Body of pancreas (tissue), 4 donors: ENCODE measurements at regions not wholly inside any gene's neighbourhood (a gene's known extent, or its start where the extent isn't known, plus 50 kb on each side); places are given as distances from the start of the nearest gene placed in this dataset.

Experiments
- ATAC-seq: fragments of 150-250 bp; one replicate; pipeline ENCODE4 v1.9.1; 2016
- DNase-seq, 4 donors: peaks; one replicate each; pipeline ENCODE4 v3.0.0-alpha.2; 2019
- H3K27ac ChIP-seq, 4 donors: fragments of 200-600 bp; sonication (generic); 1 replicate in 3 of 4; 2 replicates in 1 of 4; pipeline versions ENCODE4 v1.5.1 to v1.6.1; 2016 to 2019; ENCODE audit warnings: mild to moderate bottlenecking in 1 of 4, mixed read lengths in 1 of 4, moderate library complexity in 1 of 4
- H3K27me3 ChIP-seq, 2 donors: fragments of 200-600 bp; sonication (generic); one replicate each; pipeline ENCODE4 v1.6.0; 2016; ENCODE audit warnings: mild to moderate bottlenecking in 1 of 2
- H3K36me3 ChIP-seq, 2 donors: fragments of 200-600 bp; sonication (generic); replicated peaks in 1 of 2; 2 replicates each; pipeline ENCODE4 v1.5.1; 2016; ENCODE audit warnings: low read depth in 2 of 2; ENCODE audit not compliant: insufficient read depth in 1 of 2
- H3K4me1 ChIP-seq: fragments of 200-600 bp; sonication (generic); one replicate; pipeline ENCODE4 v1.6.0; 2016
- H3K4me3 ChIP-seq, 2 donors: fragments of 200-600 bp; sonication (generic); 1 replicate in 1 of 2; 2 replicates in 1 of 2; pipeline ENCODE4 v1.5.1; 2016 to 2019
- H3K9me3 ChIP-seq, 3 donors: fragments of 200-600 bp; sonication (generic); 1 replicate in 2 of 3; 2 replicates in 1 of 3; pipeline ENCODE4 v1.5.1; 2016
- CTCF ChIP-seq, 7 experiments: fragments of 450-650 bp in 4 of 7; fragments of 200-600 bp in 3 of 7; sonication (generic) in 3 of 7; IDR thresholded peaks; one replicate each; pipeline ENCODE4 v1.5.1; 2016 to 2019; ENCODE audit warnings: antibody characterized with exemption in 7 of 7
- POLR2A ChIP-seq, 3 donors: fragments of 450-650 bp; IDR thresholded peaks; one replicate each; pipeline ENCODE4 v1.6.1; 2016; ENCODE audit warnings: antibody characterized with exemption in 3 of 3, mild to moderate bottlenecking in 2 of 3
- WGBS, 2 donors: methylation state at CpG; one replicate each; pipeline ENCODE4 v1.1.5; 2017; 5-methylcytosine and 5-hydroxymethylcytosine counted together
- intact Hi-C: fragments of 100-400 bp; cut with DNase I; formaldehyde crosslinking; loops from one replicate; pipeline ENCODE4 v1.15.1; 2023

GRCh38 chr12:17148706-17149105, 542.7 kb upstream of the LMO3 start:
- no peak for TF ChIP-seq POLR2A (IDR thresholded peaks at IDR 0.05)
- no peak for TF ChIP-seq CTCF (IDR thresholded peaks at IDR 0.05)
- Histone ChIP-seq H3K9me3 (peaks cover 0 to 8% (median 0%) of the 10 kb centered on the region in 3 donors), H3K36me3 (no peaks in the 10 kb centered on the region), H3K27me3 (no peaks in the 10 kb centered on the region), H3K4me3 (no peak overlapping the region), H3K4me1 (no peaks in the 10 kb centered on the region), H3K27ac (no peak overlapping the region)
- ATAC-seq (no peak), DNase-seq (no peak)
- intact Hi-C loops = no loop called here
- 78 to 92% methylated on average over 3 of the region's 3 CpGs for WGBS, 2 donors

- 33 to 42% methylated on average over 2 of the region's 2 CpGs for WGBS, 2 donors
- no peak for DNase-seq
- no peaks in the 10 kb centered on the region for H3K4me1 ChIP-seq
- no peak for TF ChIP-seq POLR2A (IDR thresholded peaks at IDR 0.05)
- TF ChIP-seq CTCF (IDR thresholded peaks at IDR 0.05) = no peak
- no peak for ATAC-seq
- H3K27ac ChIP-seq = no peak overlapping the region
- intact Hi-C loops = no loop called here
- no peak overlapping the region for H3K4me3 ChIP-seq
- no peaks in the 10 kb centered on the region for H3K27me3 ChIP-seq
- no peaks in the 10 kb centered on the region for H3K9me3 ChIP-seq
- no peaks in the 10 kb centered on the region for H3K36me3 ChIP-seq
Observed at GRCh38 chr12:17142856-17143255, 536.9 kb upstream of the LMO3 start.

GRCh38 chr12:17139931-17140330, 534.0 kb upstream of the LMO3 start:
- no peaks in the 10 kb centered on the region for H3K36me3 ChIP-seq
- DNase-seq (no peak), ATAC-seq (no peak)
- H3K9me3 ChIP-seq = no peaks in the 10 kb centered on the region
- H3K27me3 ChIP-seq = no peaks in the 10 kb centered on the region
- no peak overlapping the region for H3K27ac ChIP-seq
- H3K4me1 ChIP-seq = no peaks in the 10 kb centered on the region
- 60 to 69% methylated on average over 2 of the region's 2 CpGs for WGBS, 2 donors
- H3K4me3 ChIP-seq = no peak overlapping the region
- intact Hi-C loops = no loop called here
- TF ChIP-seq CTCF (IDR thresholded peaks at IDR 0.05) = no peak
- no peak for TF ChIP-seq POLR2A (IDR thresholded peaks at IDR 0.05)

- Histone ChIP-seq H3K27ac (no peak overlapping the region), H3K4me1 (no peaks in the 10 kb centered on the region), H3K9me3 (no peaks in the 10 kb centered on the region), H3K4me3 (no peak overlapping the region), H3K27me3 (no peaks in the 10 kb centered on the region), H3K36me3 (no peaks in the 10 kb centered on the region)
- DNase-seq (no peak), ATAC-seq (no peak)
- WGBS, 2 donors = 35 to 47% methylated on average over 3 of the region's 3 CpGs
- intact Hi-C loops = no loop called here
- TF ChIP-seq CTCF (IDR thresholded peaks at IDR 0.05) (no peak), POLR2A (IDR thresholded peaks at IDR 0.05) (no peak)
Observed at GRCh38 chr12:17137396-17137795, 531.4 kb upstream of the LMO3 start.

- no peak overlapping the region for H3K4me3 ChIP-seq
- DNase-seq (no peak), ATAC-seq (no peak)
- no peaks in the 10 kb centered on the region for H3K4me1 ChIP-seq
- no peaks in the 10 kb centered on the region for H3K36me3 ChIP-seq
- H3K27me3 ChIP-seq = no peaks in the 10 kb centered on the region
- intact Hi-C loops = no loop called here
- no peaks in the 10 kb centered on the region for H3K9me3 ChIP-seq
- TF ChIP-seq POLR2A (IDR thresholded peaks at IDR 0.05) (no peak), CTCF (IDR thresholded peaks at IDR 0.05) (no peak)
- no peak overlapping the region for H3K27ac ChIP-seq
Observed at GRCh38 chr12:17134315-17134714, 528.4 kb upstream of the LMO3 start.
